ENCODE measurements at regions not wholly inside any gene's neighbourhood (a gene's known extent, or its start where the extent isn't known, plus 50 kb on each side); places are given as distances from the start of the nearest gene placed in this dataset.

GRCh38 chr3:153976891-153977554, 144.2 kb upstream of the ARHGEF26 start:
- H3K4me2 ChIP-seq (ENCODE audit: insufficient read depth, low read length): no peak overlapping the region
- no peak overlapping the region for H3K4me3 ChIP-seq (ENCODE audit: low read depth in 1 of 2, low read length in 2 of 2)
- no peak overlapping the region for H3K27ac ChIP-seq (ENCODE audit: low read length)
- H3K79me2 ChIP-seq (ENCODE audit: insufficient read depth, low read length): no peaks in the 10 kb centered on the region
- no peak for DNase-seq
- H3K9ac ChIP-seq (ENCODE audit: low read depth, low read length): no peak overlapping the region
- TF ChIP-seq EZH2 (IDR thresholded peaks at IDR 0.05; ENCODE audit: borderline replicate concordance, low read depth, low read length, severe bottlenecking) (no peak), CTCF (IDR thresholded peaks at IDR 0.05; ENCODE audit: borderline replicate concordance, extremely low read depth, low read length, poor library complexity, severe bottlenecking) (no peak)
- H3K4me1 ChIP-seq (ENCODE audit: insufficient read depth, low read length): no peaks in the 10 kb centered on the region
- no peaks in the 10 kb centered on the region for H3K9me3 ChIP-seq (ENCODE audit: insufficient read depth, low read length, severe bottlenecking)
- no peaks in the 10 kb centered on the region for H4K20me1 ChIP-seq (ENCODE audit: insufficient read depth, low read length)
- H3K36me3 ChIP-seq (ENCODE audit: insufficient read depth, low read length): no peaks in the 10 kb centered on the region
- H3K27me3 ChIP-seq (ENCODE audit: insufficient read depth, low read length, poor library complexity): no peaks in the 10 kb centered on the region
- no peak overlapping the region for H2AFZ ChIP-seq (ENCODE audit: low read depth, low read length)
- ATAC-seq (ENCODE audit: insufficient read depth, low read depth): no peak

GRCh38 chr3:153978006-153978405, 143.2 kb upstream of the ARHGEF26 start:
- no peak overlapping the region for H2AFZ ChIP-seq (ENCODE audit: low read depth, low read length)
- H3K79me2 ChIP-seq (ENCODE audit: insufficient read depth, low read length): no peaks in the 10 kb centered on the region
- H3K9me3 ChIP-seq (ENCODE audit: insufficient read depth, low read length, severe bottlenecking): no peaks in the 10 kb centered on the region
- no peaks in the 10 kb centered on the region for H3K27me3 ChIP-seq (ENCODE audit: insufficient read depth, low read length, poor library complexity)
- H3K4me3 ChIP-seq (ENCODE audit: low read depth in 1 of 2, low read length in 2 of 2): no peak overlapping the region
- H3K27ac ChIP-seq (ENCODE audit: low read length): no peak overlapping the region
- DNase-seq (no peak), ATAC-seq (ENCODE audit: insufficient read depth, low read depth) (no peak)
- no peak overlapping the region for H3K4me2 ChIP-seq (ENCODE audit: insufficient read depth, low read length)
- no peaks in the 10 kb centered on the region for H3K4me1 ChIP-seq (ENCODE audit: insufficient read depth, low read length)
- H3K36me3 ChIP-seq (ENCODE audit: insufficient read depth, low read length): no peaks in the 10 kb centered on the region
- no peak for TF ChIP-seq CTCF (IDR thresholded peaks at IDR 0.05; ENCODE audit: borderline replicate concordance, extremely low read depth, low read length, poor library complexity, severe bottlenecking)
- TF ChIP-seq EZH2 (IDR thresholded peaks at IDR 0.05; ENCODE audit: borderline replicate concordance, low read depth, low read length, severe bottlenecking): no peak
- H4K20me1 ChIP-seq (ENCODE audit: insufficient read depth, low read length): no peaks in the 10 kb centered on the region
- H3K9ac ChIP-seq (ENCODE audit: low read depth, low read length): no peak overlapping the region

GRCh38 chr3:153979418-153980251, 141.6 kb upstream of the ARHGEF26 start:
- no peaks in the 10 kb centered on the region for H3K27me3 ChIP-seq (ENCODE audit: insufficient read depth, low read length, poor library complexity)
- no peaks in the 10 kb centered on the region for H3K4me1 ChIP-seq (ENCODE audit: insufficient read depth, low read length)
- no peaks in the 10 kb centered on the region for H3K36me3 ChIP-seq (ENCODE audit: insufficient read depth, low read length)
- H3K27ac ChIP-seq (ENCODE audit: low read length): no peak overlapping the region
- DNase-seq (no peak), ATAC-seq (ENCODE audit: insufficient read depth, low read depth) (no peak)
- no peaks in the 10 kb centered on the region for H3K79me2 ChIP-seq (ENCODE audit: insufficient read depth, low read length)
- H3K4me2 ChIP-seq (ENCODE audit: insufficient read depth, low read length): no peak overlapping the region
- no peaks in the 10 kb centered on the region for H3K9me3 ChIP-seq (ENCODE audit: insufficient read depth, low read length, severe bottlenecking)
- TF ChIP-seq EZH2 (IDR thresholded peaks at IDR 0.05; ENCODE audit: borderline replicate concordance, low read depth, low read length, severe bottlenecking) (no peak), CTCF (IDR thresholded peaks at IDR 0.05; ENCODE audit: borderline replicate concordance, extremely low read depth, low read length, poor library complexity, severe bottlenecking) (no peak)
- no peaks in the 10 kb centered on the region for H4K20me1 ChIP-seq (ENCODE audit: insufficient read depth, low read length)
- no peak overlapping the region for H2AFZ ChIP-seq (ENCODE audit: low read depth, low read length)
- H3K4me3 ChIP-seq (ENCODE audit: low read depth in 1 of 2, low read length in 2 of 2): no peak overlapping the region
- H3K9ac ChIP-seq (ENCODE audit: low read depth, low read length): no peak overlapping the region
